A673 (cell line): ENCODE measurements at regions not wholly inside any gene's neighbourhood (a gene's known extent, or its start where the extent isn't known, plus 50 kb on each side); places are given as distances from the start of the nearest gene placed in this dataset.

Source experiments
- EZH2 ChIP-seq: fragments of 200-600 bp; sonication (generic); IDR thresholded peaks from 2 replicates; pipeline ENCODE4 v1.6.1; 2017; ENCODE audit warnings: borderline replicate concordance, low read depth, mild to moderate bottlenecking, mixed read lengths, antibody characterized with exemption, low read length; ENCODE audit not compliant: poor library complexity, severe bottlenecking
- TF ChIP-seq, protein P1 (sequence below): fragments of 300-800, 200-600 bp; sonication (generic); conservative IDR thresholded peaks from 2 replicates; pipeline ENCODE4 v1.5.1; 2017; ENCODE audit warnings: low read depth, mild to moderate bottlenecking, antibody characterized with exemption, low read length, moderate library complexity, mixed read lengths

DNA sequence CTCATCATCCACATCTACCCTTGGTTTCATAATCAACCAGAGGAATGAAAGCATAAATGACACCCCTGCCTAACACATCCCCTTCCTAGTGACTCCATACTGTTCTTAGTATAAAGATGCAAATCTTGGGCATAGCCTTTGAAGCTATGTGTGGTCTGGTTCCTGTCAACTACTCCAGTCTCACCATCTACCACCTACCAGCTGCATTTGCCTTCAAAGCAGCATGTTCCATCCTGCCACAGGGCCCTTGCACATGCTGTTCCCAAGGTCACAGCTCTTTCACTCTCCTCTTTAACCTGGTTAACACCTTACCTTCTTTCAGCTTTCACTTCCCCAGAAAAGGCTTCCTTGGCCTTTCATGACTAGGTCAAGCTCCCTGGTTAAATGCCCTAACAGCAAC lies 62.3 kb upstream of the ARHGEF3 start:
- TF ChIP-seq, protein P1, sequence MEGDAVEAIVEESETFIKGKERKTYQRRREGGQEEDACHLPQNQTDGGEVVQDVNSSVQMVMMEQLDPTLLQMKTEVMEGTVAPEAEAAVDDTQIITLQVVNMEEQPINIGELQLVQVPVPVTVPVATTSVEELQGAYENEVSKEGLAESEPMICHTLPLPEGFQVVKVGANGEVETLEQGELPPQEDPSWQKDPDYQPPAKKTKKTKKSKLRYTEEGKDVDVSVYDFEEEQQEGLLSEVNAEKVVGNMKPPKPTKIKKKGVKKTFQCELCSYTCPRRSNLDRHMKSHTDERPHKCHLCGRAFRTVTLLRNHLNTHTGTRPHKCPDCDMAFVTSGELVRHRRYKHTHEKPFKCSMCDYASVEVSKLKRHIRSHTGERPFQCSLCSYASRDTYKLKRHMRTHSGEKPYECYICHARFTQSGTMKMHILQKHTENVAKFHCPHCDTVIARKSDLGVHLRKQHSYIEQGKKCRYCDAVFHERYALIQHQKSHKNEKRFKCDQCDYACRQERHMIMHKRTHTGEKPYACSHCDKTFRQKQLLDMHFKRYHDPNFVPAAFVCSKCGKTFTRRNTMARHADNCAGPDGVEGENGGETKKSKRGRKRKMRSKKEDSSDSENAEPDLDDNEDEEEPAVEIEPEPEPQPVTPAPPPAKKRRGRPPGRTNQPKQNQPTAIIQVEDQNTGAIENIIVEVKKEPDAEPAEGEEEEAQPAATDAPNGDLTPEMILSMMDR: no peak
- no peak for TF ChIP-seq EZH2
